NCI-H748 treated with DMSO at 0.1 percent for 48 hours (cell line): ENCODE measurements at regions not wholly inside any gene's neighbourhood (a gene's known extent, or its start where the extent isn't known, plus 50 kb on each side); places are given as distances from the start of the nearest gene placed in this dataset.
"Not testable (repeated sequence)": the region's sequence is repeated elsewhere in the genome, so short reads cannot be mapped to it uniquely, and the experiment has no call there.

ENCODE experiments used
- DNase-seq: peaks from one replicate; lab custom pipeline; 2025; lab: John Stamatoyannopoulos, UW

GRCh38 chr10:21135023-21135931, 238.2 kb upstream of the NEBL start:
- no peak for DNase-seq

- no peak for DNase-seq
These were observed 237.5 kb upstream of the NEBL start for GRCh38 chr10:21134645-21135022.

- DNase-seq, result no peak
These were observed 233.8 kb upstream of the NEBL start for GRCh38 chr10:21130683-21131442.

- no peak for DNase-seq
These were observed 233.0 kb upstream of the NEBL start for GRCh38 chr10:21130108-21130507.

DNA sequence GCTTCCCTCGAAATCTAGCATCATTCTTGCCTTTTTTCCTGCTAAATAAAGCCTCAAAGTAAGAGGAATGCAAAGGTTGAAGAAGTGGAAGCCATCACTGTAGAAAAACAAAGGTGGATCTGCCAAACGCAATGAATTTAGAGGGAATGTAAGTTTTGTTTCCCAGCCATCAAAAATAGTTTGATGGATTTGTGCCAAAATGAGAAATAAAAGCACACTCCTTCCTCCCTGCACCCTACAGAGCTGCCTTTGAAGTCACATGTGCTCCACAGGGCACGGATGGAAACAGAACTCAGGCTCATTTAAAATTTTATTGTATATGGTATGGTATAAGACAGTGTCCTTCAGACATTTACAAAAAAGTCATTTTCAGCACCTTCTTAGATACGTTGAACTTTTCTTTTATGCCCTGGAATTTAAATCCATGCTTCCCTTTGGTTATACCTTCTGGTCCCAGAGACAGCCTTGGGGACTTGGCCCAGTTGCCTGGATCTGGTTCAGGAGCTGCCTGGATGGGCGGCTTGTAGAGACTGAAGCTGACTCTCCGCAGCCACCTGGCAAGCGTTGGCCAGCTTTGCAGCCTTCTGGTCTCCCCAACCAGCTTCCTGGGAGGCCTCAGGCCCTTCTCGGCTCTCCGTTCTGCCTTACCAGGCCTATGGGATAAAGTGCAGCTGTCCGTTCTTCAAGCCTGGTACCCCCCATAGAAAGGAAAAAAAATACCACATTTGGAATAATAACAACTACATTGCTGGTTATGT, 228.5 kb upstream of the NEBL start:
- no peak for DNase-seq

- DNase-seq, result no peak
These were observed 225.8 kb upstream of the NEBL start for GRCh38 chr10:21122907-21123306.

- DNase-seq, result not testable (repeated sequence)
These were observed 224.7 kb upstream of the NEBL start for GRCh38 chr10:21121822-21122221.

DNA sequence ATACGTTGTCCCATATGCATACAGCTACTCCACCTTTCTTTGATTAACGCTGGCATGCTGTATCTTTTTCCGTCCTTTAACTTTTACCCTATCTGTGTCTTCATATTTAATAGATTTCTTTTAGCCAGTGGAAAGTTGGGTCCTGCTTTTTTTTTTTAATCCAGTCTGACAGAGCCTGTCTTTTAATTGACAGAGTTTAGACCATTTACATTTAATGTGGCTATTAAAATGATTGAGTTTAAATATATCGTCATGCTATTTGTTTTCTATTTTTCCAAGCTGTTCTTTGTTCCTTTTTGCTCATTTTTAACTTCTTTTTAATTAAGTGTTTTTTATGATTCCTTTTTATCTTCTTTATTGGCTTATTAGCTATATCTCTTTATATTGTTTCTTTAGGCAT, 217.6 kb upstream of the NEBL start:
- no peak for DNase-seq

- DNase-seq, result no peak
These were observed 213.2 kb upstream of the NEBL start for GRCh38 chr10:21110358-21110757.

- not testable (repeated sequence) for DNase-seq
These were observed 209.8 kb upstream of the NEBL start for GRCh38 chr10:21106931-21107330.

DNA sequence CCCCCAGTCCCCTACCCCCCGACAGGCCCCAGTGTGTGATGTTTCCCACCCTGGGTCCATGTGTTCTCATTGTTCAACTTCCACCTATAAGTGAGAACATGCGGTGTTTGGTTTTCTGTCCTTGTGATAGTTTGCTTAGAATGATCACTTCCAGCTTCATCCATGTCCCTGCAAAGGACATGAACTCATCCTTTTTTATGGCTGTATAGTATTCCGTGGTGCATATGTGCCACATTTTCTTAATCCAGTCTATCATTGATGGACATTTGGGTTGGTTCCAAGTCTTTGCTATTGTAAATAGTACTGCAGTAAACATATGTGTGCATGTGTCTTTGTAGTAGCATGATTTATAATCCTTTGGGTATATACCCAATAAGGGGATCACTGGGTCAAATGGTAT, 208.2 kb upstream of the NEBL start:
- DNase-seq, result not testable (repeated sequence)

- DNase-seq, result no peak
These were observed 203.9 kb upstream of the NEBL start for GRCh38 chr10:21100871-21101514.

- DNase-seq, result peak; percentile 4
These were observed 203.1 kb upstream of the NEBL start for GRCh38 chr10:21100190-21100589.

GRCh38 chr10:21099291-21100062, 202.4 kb upstream of the NEBL start:
- no peak for DNase-seq

GRCh38 chr10:21097926-21098355, 200.8 kb upstream of the NEBL start:
- DNase-seq, result no peak

DNA sequence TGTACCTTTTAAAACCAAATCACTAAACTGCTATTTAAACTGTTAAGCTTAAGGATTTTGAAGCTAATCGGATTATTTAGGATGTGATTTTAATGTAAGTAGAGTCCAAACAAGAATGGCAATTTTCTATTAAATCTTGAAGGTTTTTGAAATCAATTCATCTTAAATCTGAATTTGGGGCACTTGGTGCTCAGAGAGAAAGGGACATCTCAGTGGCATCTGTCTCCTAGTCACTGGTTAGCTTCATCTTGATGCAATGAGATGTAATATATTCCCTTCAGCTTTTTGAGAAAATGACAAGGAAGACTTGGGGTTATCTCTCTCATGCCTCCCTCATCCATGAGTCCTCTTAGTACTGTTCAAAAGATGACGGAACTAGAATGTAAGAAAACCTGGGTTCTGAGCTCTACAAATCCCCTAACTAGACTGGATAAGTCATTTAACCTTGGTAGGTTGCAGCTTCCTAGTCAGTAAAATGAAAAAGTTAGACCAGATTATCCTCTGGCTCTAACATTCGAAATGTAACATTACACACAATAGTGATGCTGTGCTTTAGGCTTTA, 198.5 kb upstream of the NEBL start:
- no peak for DNase-seq

- DNase-seq, result no peak
These were observed 198.0 kb upstream of the NEBL start for GRCh38 chr10:21095073-21095472.

DNA sequence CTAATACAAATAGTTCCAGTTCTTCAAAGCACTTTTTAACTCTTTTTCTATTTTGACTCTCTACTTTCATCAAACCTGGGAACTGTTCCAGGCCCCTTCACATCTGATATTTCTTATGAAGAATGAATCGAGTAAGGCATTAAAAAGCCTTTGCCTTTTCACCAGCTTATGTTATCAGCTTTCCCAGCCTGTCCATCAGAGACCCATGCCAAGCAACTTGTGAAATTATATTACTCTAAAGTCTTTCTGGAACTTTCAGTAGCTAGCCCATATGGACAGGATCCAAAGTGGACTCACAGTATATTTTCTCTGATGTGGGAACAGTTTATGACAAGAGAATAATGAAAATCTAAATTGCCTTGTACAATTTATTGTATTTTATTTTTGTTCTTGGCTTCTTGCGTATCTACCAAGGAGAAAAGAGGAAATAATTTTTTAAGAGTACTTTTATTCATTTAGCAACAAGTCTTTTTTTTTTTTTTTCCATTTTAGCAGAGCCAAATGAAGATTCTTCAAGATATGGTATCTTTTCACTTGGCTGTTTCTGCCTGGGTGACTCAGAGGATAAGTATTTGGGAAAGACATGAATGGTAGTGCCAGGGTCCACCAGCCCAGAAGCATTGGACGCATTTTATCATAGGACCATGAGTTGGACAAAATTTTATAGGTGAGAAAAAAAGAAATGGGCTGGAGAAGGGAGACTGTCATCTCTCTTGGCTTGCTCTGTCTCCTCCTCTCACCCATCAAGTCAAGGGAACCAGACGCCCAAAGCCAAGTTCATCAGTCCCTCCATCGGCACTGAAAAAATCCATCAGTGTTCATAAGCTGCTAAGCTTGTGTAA, 195.8 kb upstream of the NEBL start:
- no peak for DNase-seq

GRCh38 chr10:21090609-21091082, 193.5 kb upstream of the NEBL start:
- no peak for DNase-seq

GRCh38 chr10:21087476-21087875, 190.4 kb upstream of the NEBL start:
- no peak for DNase-seq
